ENCODE measurements at regions not wholly inside any gene's neighbourhood (a gene's known extent, or its start where the extent isn't known, plus 50 kb on each side); places are given as distances from the start of the nearest gene placed in this dataset.

GRCh38 chr2:160634436-160634835 lies 140.8 kb upstream of the RBMS1 start:
- no peak for DNase-seq

GRCh38 chr2:160635488-160635887 lies 141.9 kb upstream of the RBMS1 start:
- DNase-seq: no peak

GRCh38 chr2:160639472-160639871 lies 145.9 kb upstream of the RBMS1 start:
- DNase-seq: no peak

- DNase-seq: no peak
Observed at GRCh38 chr2:160646684-160647444, 153.3 kb upstream of the RBMS1 start.

- DNase-seq: no peak
Observed at GRCh38 chr2:160647967-160648685, 154.5 kb upstream of the RBMS1 start.

GRCh38 chr2:160649698-160650097 lies 156.1 kb upstream of the RBMS1 start:
- no peak for DNase-seq

- no peak for DNase-seq
Observed at GRCh38 chr2:160650196-160651118, 156.8 kb upstream of the RBMS1 start.

- no peak for DNase-seq
Observed at GRCh38 chr2:160651416-160652200, 158.0 kb upstream of the RBMS1 start.

GRCh38 chr2:160652236-160652635 lies 158.6 kb upstream of the RBMS1 start:
- peak in 4 of 5 donors; percentile 39 to 80 (median 47) for DNase-seq

GRCh38 chr2:160657196-160657595 lies 163.6 kb upstream of the RBMS1 start:
- DNase-seq: no peak

GRCh38 chr2:160658851-160659250 lies 165.2 kb upstream of the RBMS1 start:
- DNase-seq: no peak

GRCh38 chr2:160660741-160661140 lies 167.1 kb upstream of the RBMS1 start:
- no peak for DNase-seq

GRCh38 chr2:160664603-160665140 lies 171.1 kb upstream of the RBMS1 start:
- DNase-seq: no peak

GRCh38 chr2:160666154-160667060 lies 172.8 kb upstream of the RBMS1 start:
- DNase-seq: peak in 1 of 5 donors; percentile 40

- no peak for DNase-seq
Observed at GRCh38 chr2:160667811-160668210, 174.2 kb upstream of the RBMS1 start.

- no peak for DNase-seq
Observed at GRCh38 chr2:160670618-160671017, 177.0 kb upstream of the RBMS1 start.

GRCh38 chr2:160672211-160672610 lies 178.6 kb upstream of the RBMS1 start:
- DNase-seq: no peak

GRCh38 chr2:160674146-160674750 lies 180.6 kb upstream of the RBMS1 start:
- DNase-seq: no peak

GRCh38 chr2:160679686-160680085 lies 186.1 kb upstream of the RBMS1 start:
- DNase-seq: no peak

- DNase-seq: no peak
Observed at GRCh38 chr2:160680294-160680693, 186.7 kb upstream of the RBMS1 start.
